ENCODE measurements at regions not wholly inside any gene's neighbourhood (a gene's known extent, or its start where the extent isn't known, plus 50 kb on each side); places are given as distances from the start of the nearest gene placed in this dataset.
"Not testable (repeated sequence)": the region's sequence is repeated elsewhere in the genome, so short reads cannot be mapped to it uniquely, and the experiment has no call there.

GRCh38 chr1:120277428-120278258 lies 101.3 kb upstream of the SEC22B start:
- not testable (repeated sequence) for DNase-seq (ENCODE audit: low spot score)

GRCh38 chr1:120276710-120277109 lies 100.4 kb upstream of the SEC22B start:
- not testable (repeated sequence) for DNase-seq (ENCODE audit: low spot score)

GRCh38 chr1:120274438-120274837 lies 98.1 kb upstream of the SEC22B start:
- not testable (repeated sequence) for DNase-seq (ENCODE audit: low spot score)

- not testable (repeated sequence) for DNase-seq (ENCODE audit: low spot score)
Measured at GRCh38 chr1:120273363-120273762, 97.0 kb upstream of the SEC22B start.

- DNase-seq (ENCODE audit: low spot score) = not testable (repeated sequence)
Measured at GRCh38 chr1:120272242-120272641, 95.9 kb upstream of the SEC22B start.

- DNase-seq (ENCODE audit: low spot score) = not testable (repeated sequence)
Measured at GRCh38 chr1:120271561-120272221, 95.4 kb upstream of the SEC22B start.

GRCh38 chr1:120267894-120268551 lies 91.7 kb upstream of the SEC22B start:
- DNase-seq (ENCODE audit: low spot score) = not testable (repeated sequence)

GRCh38 chr1:120264564-120264963 lies 88.2 kb upstream of the SEC22B start:
- not testable (repeated sequence) for DNase-seq (ENCODE audit: low spot score)

GRCh38 chr1:120262791-120263751 lies 86.8 kb upstream of the SEC22B start:
- not testable (repeated sequence) for DNase-seq (ENCODE audit: low spot score)

- not testable (repeated sequence) for DNase-seq (ENCODE audit: low spot score)
Measured at GRCh38 chr1:120257778-120258105, 81.4 kb upstream of the SEC22B start.

GRCh38 chr1:120257064-120257777 lies 80.9 kb upstream of the SEC22B start:
- DNase-seq (ENCODE audit: low spot score) = not testable (repeated sequence)

GRCh38 chr1:120250756-120251155 lies 74.4 kb upstream of the SEC22B start:
- not testable (repeated sequence) for DNase-seq (ENCODE audit: low spot score)

GRCh38 chr1:120248726-120249427 lies 72.6 kb upstream of the SEC22B start:
- DNase-seq (ENCODE audit: low spot score) = not testable (repeated sequence)

GRCh38 chr1:120248203-120248602 lies 71.9 kb upstream of the SEC22B start:
- not testable (repeated sequence) for DNase-seq (ENCODE audit: low spot score)

- DNase-seq (ENCODE audit: low spot score) = not testable (repeated sequence)
Measured at GRCh38 chr1:120243867-120244266, 67.5 kb upstream of the SEC22B start.

GRCh38 chr1:120242582-120242981 lies 66.3 kb upstream of the SEC22B start:
- not testable (repeated sequence) for DNase-seq (ENCODE audit: low spot score)

GRCh38 chr1:120241868-120242267 lies 65.5 kb upstream of the SEC22B start:
- DNase-seq (ENCODE audit: low spot score) = not testable (repeated sequence)

- not testable (repeated sequence) for DNase-seq (ENCODE audit: low spot score)
Measured at GRCh38 chr1:120240181-120240580, 63.9 kb upstream of the SEC22B start.

GRCh38 chr1:120239351-120239750 lies 63.0 kb upstream of the SEC22B start:
- DNase-seq (ENCODE audit: low spot score) = not testable (repeated sequence)

GRCh38 chr1:120238867-120239266 lies 62.5 kb upstream of the SEC22B start:
- DNase-seq (ENCODE audit: low spot score) = not testable (repeated sequence)

Measured in GM03348 (cell line).